Astrocyte of the spinal cord (primary cell): ENCODE measurements at regions not wholly inside any gene's neighbourhood (a gene's known extent, or its start where the extent isn't known, plus 50 kb on each side); places are given as distances from the start of the nearest gene placed in this dataset.

Experiments
- DNase-seq: peaks from one replicate; pipeline ENCODE4 v3.0.0; 2011; ENCODE audit warnings: low read depth, low spot score
- H3K4me3 ChIP-seq: 2 replicates; pipeline ENCODE4 v1.5.1; 2011; ENCODE audit warnings: low read depth, mild to moderate bottlenecking, low read length, moderate library complexity
- CTCF ChIP-seq: IDR thresholded peaks from 2 replicates; pipeline ENCODE4 v1.5.1; 2012; ENCODE audit warnings: low read depth, mild to moderate bottlenecking, low read length, inconsistent platforms
- in situ Hi-C: cut with HindIII; loops from 2 replicates; pipeline ENCODE4 v1.10.0; 2017; ENCODE audit warnings: low sequenced_read_pairs

- DNase-seq = no peak
- no peak overlapping the region for H3K4me3 ChIP-seq
- TF ChIP-seq CTCF = no peak
- in situ Hi-C loops = no loop called here
Observed at GRCh38 chr6:71534921-71535320, 246.3 kb downstream of the OGFRL1 start.

DNA sequence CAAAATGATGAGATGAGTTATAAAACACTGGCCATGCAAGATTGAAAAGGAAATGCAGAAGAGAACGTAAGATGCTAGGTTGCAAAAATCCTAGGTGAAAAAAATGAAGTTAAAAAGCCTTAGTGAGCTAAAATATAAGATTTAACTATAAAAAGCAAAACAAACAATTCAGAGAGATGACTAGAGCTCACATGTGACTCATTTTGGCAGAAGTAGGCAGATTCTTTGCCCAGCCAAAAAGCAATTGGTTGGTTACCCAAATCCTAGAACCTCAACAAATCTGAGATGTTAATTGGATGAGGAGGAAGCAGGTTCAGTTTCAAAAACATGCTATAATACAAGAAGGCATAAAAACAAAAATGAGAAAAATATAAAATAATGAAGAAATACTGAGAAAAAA is 249.1 kb downstream of the OGFRL1 start:
- no peak for TF ChIP-seq CTCF
- in situ Hi-C loops = no loop called here
- peak; percentile 27 for DNase-seq
- no peak overlapping the region for H3K4me3 ChIP-seq

DNA sequence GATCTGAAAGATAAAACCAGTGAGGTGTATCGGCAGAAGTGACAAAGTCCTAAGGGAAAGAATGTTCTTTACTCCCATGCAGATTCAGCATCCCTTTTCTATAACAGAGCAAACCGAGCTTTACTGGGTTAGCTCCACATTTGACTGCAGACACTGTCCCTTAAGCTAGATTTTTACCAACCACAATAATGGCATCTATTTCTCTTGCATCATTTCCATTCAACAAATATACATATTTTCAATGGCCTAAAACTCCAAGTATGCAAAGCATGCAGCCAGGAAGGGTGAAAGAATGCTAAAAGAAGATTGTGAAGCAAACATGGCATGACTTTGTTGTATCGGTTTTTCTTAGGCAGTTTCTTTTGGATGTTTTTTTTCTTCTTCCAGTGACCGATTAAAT is 255.4 kb downstream of the OGFRL1 start:
- DNase-seq = peak; percentile 43
- in situ Hi-C loops = no loop called here
- H3K4me3 ChIP-seq = no peak overlapping the region
- no peak for TF ChIP-seq CTCF

- no peak for TF ChIP-seq CTCF
- in situ Hi-C loops = no loop called here
Observed at GRCh38 chr6:71544906-71545305, 256.3 kb downstream of the OGFRL1 start.

DNA sequence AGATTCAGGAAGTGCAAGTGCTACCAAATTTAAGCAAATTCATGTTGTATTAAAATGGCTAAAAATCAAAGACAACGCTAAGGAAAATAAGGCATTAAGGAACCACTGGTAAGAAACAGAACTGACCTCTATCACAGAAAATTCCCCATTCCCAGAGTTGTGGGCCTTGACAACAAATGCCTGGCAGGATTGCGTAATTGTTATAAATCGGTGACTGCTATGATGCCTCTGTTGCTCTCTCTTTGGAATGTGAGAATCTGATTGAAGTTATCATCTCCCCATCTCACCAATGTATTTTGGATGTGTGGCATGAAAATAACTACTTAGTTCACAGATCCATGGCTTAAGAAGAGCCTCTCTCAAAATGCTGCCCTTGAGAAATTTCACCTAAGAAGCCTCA is 257.3 kb downstream of the OGFRL1 start:
- no peak for TF ChIP-seq CTCF
- H3K4me3 ChIP-seq = no peak overlapping the region
- no peak for DNase-seq
- in situ Hi-C loops = no loop called here

More at GRCh38 chr6:71544906-71545305, 256.3 kb downstream of the OGFRL1 start:
- H3K4me3 ChIP-seq = no peak overlapping the region
- no peak for DNase-seq

DNA sequence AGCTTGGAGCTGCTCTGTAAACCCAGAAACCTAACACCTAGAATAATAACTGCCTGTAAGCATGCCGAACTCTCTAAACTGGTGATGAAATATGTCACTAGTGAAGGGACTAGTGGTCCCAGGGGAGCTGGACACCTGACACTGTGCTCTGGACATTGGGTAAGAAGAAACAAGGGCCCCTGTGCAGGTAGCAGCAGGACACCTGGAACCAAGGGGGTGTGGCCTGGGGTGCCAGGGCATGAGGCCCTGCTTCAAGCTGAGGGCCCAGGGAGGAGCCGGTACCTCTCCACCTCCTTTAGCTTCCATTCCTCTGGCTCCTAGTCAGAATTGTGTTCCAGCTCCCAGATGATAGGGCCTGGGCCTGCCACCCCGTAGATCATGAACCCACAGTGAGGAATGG is 263.2 kb downstream of the OGFRL1 start:
- in situ Hi-C loops = no loop called here
- H3K4me3 ChIP-seq = no peak overlapping the region
- no peak for TF ChIP-seq CTCF
- no peak for DNase-seq

DNA sequence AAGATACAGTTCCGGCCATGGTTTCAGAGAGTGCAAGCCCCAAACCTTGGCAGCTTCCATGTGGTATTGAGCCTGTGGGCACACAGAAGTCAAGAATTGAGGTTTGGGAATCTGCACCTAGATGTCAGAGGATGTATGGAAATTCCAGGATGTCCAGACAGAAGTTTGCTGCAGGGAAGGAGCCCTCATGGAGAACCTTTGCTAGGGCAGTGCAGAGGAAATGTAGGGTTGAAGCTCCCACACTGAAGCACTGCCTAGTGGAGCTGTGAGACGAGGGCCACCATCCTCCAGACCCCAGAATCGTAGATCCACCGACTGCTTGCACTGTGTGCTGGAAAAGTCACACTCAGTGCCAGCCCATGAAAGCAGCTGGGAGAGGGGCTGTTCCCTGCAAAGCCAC is 267.5 kb downstream of the OGFRL1 start:
- no peak overlapping the region for H3K4me3 ChIP-seq
- in situ Hi-C loops = no loop called here
- DNase-seq = no peak
- no peak for TF ChIP-seq CTCF
